ENCODE measurements at regions not wholly inside any gene's neighbourhood (a gene's known extent, or its start where the extent isn't known, plus 50 kb on each side); places are given as distances from the start of the nearest gene placed in this dataset.
A peak's percentile ranks its signal among the peaks of the same experiment; 100 is the strongest.
"Not testable (repeated sequence)": the region's sequence is repeated elsewhere in the genome, so short reads cannot be mapped to it uniquely, and the experiment has no call there.

DNA sequence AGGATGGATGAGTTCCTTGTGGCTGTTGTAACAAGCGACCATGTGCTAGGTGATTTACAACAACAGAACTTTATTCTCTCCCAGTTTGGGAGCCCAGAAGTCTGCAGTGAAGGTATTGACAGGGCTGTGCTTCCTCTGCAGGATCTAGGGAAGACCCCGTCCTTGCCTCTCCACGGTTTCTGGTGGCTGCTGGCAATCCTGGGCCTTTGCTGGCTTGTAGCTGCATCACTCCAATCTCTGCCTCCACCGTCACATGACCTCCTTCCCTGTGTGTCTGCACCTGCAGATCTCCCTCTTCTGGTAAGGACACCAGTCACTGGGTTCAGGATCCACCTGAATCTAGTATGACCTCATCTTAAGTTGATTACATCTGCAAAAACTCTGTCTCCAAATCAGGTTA, 115.6 kb downstream of the GLRX3 start:
- no peak for DNase-seq
- no peaks in the 10 kb centered on the region for H3K27me3 Mint-ChIP-seq
- no peaks in the 10 kb centered on the region for H3K4me1 Mint-ChIP-seq
- H3K9me3 Mint-ChIP-seq, result no peaks in the 10 kb centered on the region
- H3K4me3 Mint-ChIP-seq, result no peak overlapping the region
- no peak for ATAC-seq
- H3K27ac Mint-ChIP-seq, result no peak overlapping the region

DNA sequence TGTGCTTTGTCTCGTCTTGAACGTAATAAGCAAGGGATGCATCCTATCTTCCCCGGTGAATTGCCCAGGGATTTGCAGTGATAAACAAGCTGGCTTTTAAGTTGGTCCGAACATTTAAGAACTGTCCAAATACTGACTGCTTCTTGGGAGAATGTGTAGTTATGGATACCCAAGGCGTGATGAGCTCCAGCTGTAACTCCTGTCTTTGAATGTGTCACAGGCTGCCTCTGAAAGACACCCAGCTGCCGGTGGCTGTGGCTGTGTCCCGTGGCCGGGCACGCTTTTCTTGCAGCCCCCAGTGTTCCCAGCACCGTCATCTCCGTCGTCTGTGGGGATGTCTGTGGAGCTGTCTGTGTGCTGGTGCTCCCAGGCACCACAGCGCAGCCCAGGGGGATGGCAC, 118.1 kb downstream of the GLRX3 start:
- no peaks in the 10 kb centered on the region for H3K9me3 Mint-ChIP-seq
- DNase-seq, result no peak
- H3K27ac Mint-ChIP-seq, result no peak overlapping the region
- H3K4me3 Mint-ChIP-seq, result no peak overlapping the region
- no peaks in the 10 kb centered on the region for H3K4me1 Mint-ChIP-seq
- H3K27me3 Mint-ChIP-seq, result no peaks in the 10 kb centered on the region
- ATAC-seq, result no peak

DNA sequence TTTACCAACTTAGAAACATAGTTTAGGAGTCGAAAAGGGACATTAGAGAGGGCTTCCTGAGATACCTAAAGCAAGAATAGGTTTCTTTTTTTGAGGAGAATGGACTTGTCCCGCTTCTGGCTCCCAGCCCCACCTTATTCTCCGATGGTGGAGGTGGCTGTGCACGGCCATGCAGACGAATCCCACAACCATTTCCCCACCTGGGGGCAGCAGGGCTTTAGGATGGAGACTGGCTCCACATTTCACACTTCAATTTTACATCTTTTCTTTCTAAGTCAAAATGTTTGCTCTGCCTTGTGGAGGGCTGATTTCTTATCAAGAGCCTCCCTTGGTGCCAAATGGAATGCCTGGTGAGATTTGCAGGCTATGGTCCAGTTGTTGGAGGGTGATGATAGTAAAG, 118.5 kb downstream of the GLRX3 start:
- no peak overlapping the region for H3K27ac Mint-ChIP-seq
- DNase-seq (peak in 1 of 2 donors; percentile 28), ATAC-seq (no peak)
- H3K4me1 Mint-ChIP-seq, result no peaks in the 10 kb centered on the region
- no peaks in the 10 kb centered on the region for H3K27me3 Mint-ChIP-seq
- H3K9me3 Mint-ChIP-seq, result no peaks in the 10 kb centered on the region
- no peak overlapping the region for H3K4me3 Mint-ChIP-seq

DNA sequence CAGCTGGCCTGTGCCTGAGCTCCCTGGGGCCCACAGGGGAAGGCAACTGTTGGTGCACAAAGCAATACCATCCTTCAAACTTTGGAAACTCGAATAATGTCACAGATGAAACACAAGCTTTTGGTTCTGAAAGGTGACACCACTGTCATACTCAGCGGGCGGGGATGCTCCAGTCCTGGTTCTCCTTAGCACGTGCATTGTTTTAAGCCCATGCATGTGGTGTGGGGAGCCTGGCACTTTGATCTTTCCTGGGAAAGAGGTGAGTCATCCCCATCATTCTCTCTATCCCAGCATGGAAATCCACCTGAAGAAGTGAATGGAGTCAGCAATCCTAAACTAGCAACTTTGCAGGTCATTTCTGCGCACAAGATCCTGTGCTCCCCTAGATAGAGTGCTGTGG, 119.6 kb downstream of the GLRX3 start:
- H3K4me1 Mint-ChIP-seq, result no peaks in the 10 kb centered on the region
- DNase-seq (no peak), ATAC-seq (no peak)
- no peak overlapping the region for H3K4me3 Mint-ChIP-seq
- H3K27ac Mint-ChIP-seq, result no peak overlapping the region
- no peaks in the 10 kb centered on the region for H3K9me3 Mint-ChIP-seq
- no peaks in the 10 kb centered on the region for H3K27me3 Mint-ChIP-seq

DNA sequence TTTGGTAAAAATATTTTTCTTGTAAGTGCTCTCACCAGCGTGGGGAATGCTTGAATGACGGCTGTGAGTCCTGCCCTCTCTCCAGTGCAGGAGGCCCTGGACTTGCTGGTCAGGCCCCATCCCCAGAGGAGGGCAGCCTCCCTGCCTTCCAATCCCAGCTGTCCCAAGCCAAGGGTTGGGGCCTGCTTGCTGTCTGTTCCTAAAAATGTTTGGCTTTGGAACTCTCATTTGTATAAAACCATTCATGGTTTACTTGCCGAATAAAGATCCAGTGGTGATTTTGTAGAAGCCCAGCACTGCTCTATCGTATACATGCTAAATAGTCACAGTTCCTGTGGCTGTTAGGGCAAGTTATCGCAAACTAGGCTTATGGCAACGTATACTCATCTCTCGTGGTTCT, 121.7 kb downstream of the GLRX3 start:
- DNase-seq (no peak), ATAC-seq (no peak)
- Mint-ChIP-seq H3K27me3 (no peaks in the 10 kb centered on the region), H3K4me1 (no peaks in the 10 kb centered on the region), H3K9me3 (peaks cover 0 to 10% of the 10 kb centered on the region in 2 donors), H3K27ac (no peak overlapping the region), H3K4me3 (no peak overlapping the region)

DNA sequence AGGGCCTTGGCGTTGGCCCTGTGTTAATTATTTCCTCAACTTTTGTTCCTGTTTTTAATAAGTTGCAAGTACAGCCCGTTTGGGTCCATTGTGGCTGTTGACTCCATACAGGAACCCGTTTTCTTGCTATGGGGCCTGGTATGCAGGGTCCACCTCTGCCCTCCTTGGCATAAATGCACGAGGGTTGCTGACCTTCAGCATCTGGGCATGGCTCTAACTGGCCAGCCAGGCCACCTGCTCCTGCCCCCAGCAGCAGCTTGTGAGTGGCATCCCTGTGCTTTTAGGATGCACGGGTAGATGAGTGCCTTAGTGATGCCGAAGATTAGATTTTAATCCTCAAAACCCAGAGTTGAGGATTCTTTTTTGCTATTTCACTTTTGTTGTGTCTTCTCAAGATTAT, 123.2 kb downstream of the GLRX3 start:
- DNase-seq (no peak), ATAC-seq (no peak)
- no peaks in the 10 kb centered on the region for H3K27me3 Mint-ChIP-seq
- no peaks in the 10 kb centered on the region for H3K4me1 Mint-ChIP-seq
- no peak overlapping the region for H3K27ac Mint-ChIP-seq
- no peak overlapping the region for H3K4me3 Mint-ChIP-seq
- peaks cover 0 to 20% of the 10 kb centered on the region in 2 donors for H3K9me3 Mint-ChIP-seq

DNA sequence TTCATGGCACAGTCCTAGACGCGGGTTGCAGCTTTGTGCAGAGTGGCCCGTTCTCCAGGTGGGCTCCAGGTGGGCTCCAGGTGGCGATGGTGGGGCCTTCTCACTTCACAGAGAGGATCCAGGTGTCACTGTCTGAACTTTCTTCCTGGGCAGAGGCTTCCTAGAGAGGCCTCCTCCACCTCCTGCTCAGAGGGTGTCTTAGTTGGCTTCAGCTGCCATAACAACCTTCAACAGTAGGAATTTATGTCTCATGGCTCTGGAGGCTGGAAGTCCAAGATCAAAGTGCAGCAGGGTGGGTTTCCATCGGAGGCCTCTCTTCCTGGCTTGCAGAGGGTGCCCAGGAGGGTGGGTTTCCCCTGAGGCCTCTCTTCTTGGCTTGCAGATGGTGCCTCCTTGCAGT, 125.1 kb downstream of the GLRX3 start:
- DNase-seq (no peak), ATAC-seq (no peak)
- H3K4me1 Mint-ChIP-seq, result no peaks in the 10 kb centered on the region
- H3K27me3 Mint-ChIP-seq, result no peaks in the 10 kb centered on the region
- H3K4me3 Mint-ChIP-seq, result no peak overlapping the region
- peaks cover 0 to 34% of the 10 kb centered on the region in 2 donors for H3K9me3 Mint-ChIP-seq
- H3K27ac Mint-ChIP-seq, result no peak overlapping the region

DNA sequence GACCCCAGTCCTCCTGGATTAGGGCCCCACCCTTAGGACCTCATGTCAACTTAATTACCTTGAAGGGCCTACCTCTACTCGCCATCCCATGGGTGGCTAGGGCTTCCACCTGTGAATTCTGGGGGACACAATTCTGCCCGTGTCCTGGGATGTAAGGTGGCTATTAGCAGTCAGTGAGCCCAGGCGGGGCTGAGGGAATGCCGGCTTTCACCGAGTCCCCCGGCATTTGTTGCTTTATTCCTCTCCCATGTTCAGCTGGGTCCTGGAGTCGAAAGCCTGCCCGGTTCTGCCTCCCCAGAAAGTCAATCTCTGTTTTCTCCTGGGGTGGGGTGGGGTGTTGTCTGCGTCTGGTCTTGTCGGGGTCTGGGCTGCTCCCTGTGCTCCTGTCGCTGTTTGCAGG, 125.6 kb downstream of the GLRX3 start:
- Mint-ChIP-seq H3K4me3 (no peak overlapping the region), H3K27me3 (no peaks in the 10 kb centered on the region), H3K27ac (no peak overlapping the region), H3K4me1 (no peaks in the 10 kb centered on the region), H3K9me3 (peaks cover 0 to 34% of the 10 kb centered on the region in 2 donors)
- ATAC-seq (no peak), DNase-seq (no peak)

DNA sequence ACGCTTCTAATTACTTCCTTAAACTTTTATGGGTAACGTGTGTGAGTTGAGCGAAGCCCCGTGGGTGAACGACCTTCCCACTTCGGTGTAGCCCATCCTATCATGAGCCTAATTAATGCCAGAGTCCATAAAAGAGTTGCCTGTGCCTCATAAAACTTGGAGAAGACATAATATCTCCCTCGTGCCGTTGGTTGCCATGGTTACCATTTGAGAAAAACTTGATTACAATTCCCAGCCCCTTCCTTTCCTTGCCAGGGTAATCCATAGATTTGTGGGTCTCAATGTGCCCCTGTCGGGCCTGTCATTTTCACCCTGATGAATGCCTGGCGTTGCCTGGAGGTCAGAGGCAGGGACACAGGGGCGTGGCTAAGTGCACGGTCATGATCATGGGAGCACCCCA, 127.1 kb downstream of the GLRX3 start:
- Mint-ChIP-seq H3K9me3 (peaks cover 0 to 34% of the 10 kb centered on the region in 2 donors), H3K4me3 (no peak overlapping the region), H3K4me1 (no peaks in the 10 kb centered on the region), H3K27ac (no peak overlapping the region), H3K27me3 (no peaks in the 10 kb centered on the region)
- no peak for DNase-seq
- ATAC-seq, result no peak

DNA sequence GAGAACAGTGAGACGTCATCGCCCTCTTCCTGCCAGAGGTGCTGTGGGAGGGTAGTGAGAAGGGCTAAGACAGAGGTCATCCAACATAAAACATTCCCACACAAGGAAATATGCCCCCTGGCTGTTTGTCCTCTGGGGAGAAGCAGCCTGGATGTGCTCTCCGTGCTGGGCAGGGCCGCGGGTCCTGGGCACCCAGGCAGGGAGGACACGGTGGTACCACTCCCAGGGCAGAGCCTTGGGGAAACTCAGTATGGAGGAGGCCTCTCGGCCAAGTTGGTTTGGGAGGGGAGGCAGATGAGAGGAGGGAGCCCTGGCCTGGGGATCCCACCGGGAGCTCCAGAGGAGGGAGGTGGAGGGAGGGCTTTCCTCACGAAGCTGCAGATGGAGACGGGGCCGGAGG, 129.4 kb downstream of the GLRX3 start:
- H3K27me3 Mint-ChIP-seq, result peaks cover under 1% of the 10 kb centered on the region
- no peak for ATAC-seq
- no peak for DNase-seq
- H3K4me1 Mint-ChIP-seq, result no peaks in the 10 kb centered on the region
- H3K9me3 Mint-ChIP-seq, result peaks cover 0 to 34% of the 10 kb centered on the region in 2 donors
- no peak overlapping the region for H3K27ac Mint-ChIP-seq
- no peak overlapping the region for H3K4me3 Mint-ChIP-seq

DNA sequence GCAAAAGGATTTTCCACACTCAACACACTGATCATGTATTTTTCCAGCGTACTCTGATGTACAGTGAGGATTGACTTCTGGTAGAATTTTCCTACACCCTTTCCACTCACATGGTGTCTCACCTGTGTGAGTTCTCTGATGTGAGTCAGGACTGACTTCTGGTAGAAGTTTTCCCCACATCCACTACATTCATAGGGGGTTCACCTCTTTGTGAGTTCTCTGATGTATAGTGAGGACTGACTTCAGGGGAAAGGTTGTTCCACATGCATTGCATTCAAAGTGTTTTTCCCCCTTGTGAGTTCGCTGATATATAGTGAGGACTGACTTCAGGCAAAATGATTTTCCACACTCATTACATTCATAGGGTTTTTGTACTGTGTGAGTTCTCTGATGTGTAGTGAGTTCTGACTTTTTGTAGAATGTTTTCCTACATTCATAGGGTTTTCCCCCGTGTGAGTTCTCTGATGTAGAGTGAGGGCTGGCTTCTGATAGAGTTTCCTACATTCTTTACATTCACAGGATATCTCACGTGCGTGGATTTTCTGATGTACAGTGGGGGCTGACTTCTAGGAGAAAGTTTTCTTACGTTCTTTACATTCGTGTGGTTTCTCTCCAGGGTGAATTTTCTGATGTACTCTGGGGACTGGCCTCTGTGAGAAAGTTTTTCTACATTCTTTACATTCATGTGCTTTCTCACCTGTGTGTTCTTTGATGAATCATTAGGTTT, 146.5 kb downstream of the GLRX3 start:
- Mint-ChIP-seq H3K4me3 (no peak overlapping the region), H3K27me3 (no peaks in the 10 kb centered on the region), H3K4me1 (no peaks in the 10 kb centered on the region), H3K9me3 (peaks cover 54 to 80% of the 10 kb centered on the region in 2 donors), H3K27ac (no peak overlapping the region)
- no peak for ATAC-seq
- DNase-seq, result no peak

DNA sequence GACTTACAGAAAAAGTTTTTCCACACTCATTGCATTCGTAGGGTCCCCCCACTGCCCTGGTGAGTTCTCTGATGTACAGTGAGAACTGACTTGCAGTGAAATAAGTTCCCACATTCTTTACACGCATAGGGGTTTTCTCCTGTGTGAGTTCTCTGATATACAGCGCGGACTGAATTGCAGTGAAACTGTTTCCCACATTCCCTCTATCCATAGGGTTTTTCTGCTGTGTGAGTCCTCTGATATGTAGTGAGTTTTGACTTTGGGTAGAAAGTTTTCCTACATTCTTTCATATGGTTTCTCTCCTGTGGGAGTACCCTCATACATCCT, 147.0 kb downstream of the GLRX3 start:
- H3K9me3 Mint-ChIP-seq, result peaks cover 59 to 80% of the 10 kb centered on the region in 2 donors
- DNase-seq (no peak), ATAC-seq (no peak)
- H3K27ac Mint-ChIP-seq, result no peak overlapping the region
- no peaks in the 10 kb centered on the region for H3K4me1 Mint-ChIP-seq
- H3K4me3 Mint-ChIP-seq, result no peak overlapping the region
- H3K27me3 Mint-ChIP-seq, result no peaks in the 10 kb centered on the region

DNA sequence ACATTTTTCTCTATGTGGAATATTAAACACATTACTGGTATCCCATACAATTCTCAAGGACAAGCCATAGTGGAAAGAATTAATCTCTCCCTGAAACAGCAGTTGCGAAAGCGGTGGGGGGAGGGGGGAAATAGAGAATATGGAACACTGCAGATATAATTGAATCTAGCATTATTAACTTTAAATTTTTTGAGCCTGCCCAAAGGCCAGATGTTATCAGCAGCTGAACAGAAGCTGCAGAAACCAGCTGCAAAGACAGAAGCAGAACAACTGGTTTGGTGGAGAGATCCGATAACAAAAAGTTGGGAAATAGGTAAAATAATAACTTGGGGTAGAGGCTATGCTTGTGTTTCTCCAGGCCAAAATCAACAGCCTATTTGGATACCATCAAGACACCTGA, 159.6 kb downstream of the GLRX3 start:
- H3K9me3 Mint-ChIP-seq, result peaks cover 19 to 52% of the 10 kb centered on the region in 2 donors
- H3K4me1 Mint-ChIP-seq, ATAC-seq, H3K27me3 Mint-ChIP-seq, H3K4me3 Mint-ChIP-seq, DNase-seq, H3K27ac Mint-ChIP-seq: not testable (repeated sequence)

DNA sequence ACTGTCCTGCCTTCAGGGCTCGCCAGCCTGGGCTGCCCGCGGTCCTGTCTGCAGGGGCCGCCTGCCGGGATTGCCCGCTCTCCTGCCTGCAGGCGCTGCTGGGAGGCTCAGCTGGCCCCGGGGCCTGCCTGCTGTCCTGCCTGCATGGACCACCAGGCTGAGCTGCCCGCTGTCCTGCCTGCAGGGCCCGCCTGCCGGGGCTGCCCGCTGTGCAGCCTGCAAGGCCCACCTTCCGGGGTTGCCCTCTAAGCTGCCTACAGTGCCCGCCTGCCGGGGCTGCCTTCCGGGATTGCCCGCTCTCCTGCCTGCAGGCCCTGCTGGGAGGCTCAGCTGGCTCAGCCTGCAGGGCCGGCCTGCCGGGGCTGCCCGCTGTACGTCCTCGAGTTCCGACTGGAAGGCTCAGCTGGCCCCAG, 164.4 kb downstream of the GLRX3 start:
- ATAC-seq, result peak; percentile 65
- H3K27me3 Mint-ChIP-seq, result no peaks in the 10 kb centered on the region
- DNase-seq, result peak; percentile 48 to 74
- H3K9me3 Mint-ChIP-seq, result peaks cover 7 to 61% of the 10 kb centered on the region in 2 donors
- no peaks in the 10 kb centered on the region for H3K4me1 Mint-ChIP-seq
- H3K4me3 Mint-ChIP-seq, result peak overlapping the region; percentile 62 to 67
- H3K27ac Mint-ChIP-seq, result peak overlapping the region in 1 of 2 donors; percentile 46

DNA sequence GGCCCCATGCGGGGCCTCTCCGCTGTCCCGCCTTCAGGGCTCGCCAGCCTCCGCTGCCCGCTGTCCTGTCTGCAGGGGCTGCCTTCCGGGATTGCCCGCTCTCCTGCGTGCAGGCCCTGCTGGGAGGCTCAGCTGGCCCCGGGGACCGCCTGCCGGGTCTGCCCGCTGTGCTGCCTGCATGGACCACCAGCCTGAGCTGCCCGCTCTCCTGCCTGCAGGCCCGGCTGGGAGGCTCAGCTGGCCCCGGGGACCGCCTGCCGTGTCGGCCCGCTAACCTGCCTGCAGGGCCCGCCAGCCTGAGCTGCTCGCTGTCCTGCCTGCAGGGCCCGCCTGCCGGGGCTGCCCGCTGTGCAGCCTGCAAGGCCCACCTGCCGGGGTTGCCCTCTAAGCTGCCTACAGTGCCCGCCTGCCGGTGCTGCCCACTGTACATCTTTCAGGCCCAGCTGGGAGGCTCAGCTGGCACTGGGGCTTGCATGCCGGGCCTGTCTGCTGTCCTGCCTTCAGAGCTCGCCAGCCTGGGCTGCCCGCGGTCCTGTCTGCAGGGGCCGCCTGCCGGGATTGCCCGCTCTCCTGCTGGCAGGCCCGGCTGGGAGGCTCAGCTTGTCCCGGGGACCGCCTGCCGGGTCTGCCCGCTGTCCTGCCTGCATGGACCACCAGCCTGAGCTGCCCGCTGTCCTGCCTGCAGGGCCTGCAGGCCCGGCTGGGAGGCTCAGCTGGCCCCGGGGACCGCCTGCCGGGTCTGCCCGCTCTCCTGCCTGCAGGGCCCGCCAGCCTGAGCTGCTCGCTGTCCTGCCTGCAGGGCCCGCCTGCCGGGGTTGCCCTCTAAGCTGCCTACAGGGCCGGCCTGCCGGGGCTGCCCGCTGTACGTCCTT, 165.1 kb downstream of the GLRX3 start:
- H3K27ac Mint-ChIP-seq, result peak overlapping the region; percentile 6 to 46
- peaks cover 10 to 63% of the 10 kb centered on the region in 2 donors for H3K9me3 Mint-ChIP-seq
- H3K4me3 Mint-ChIP-seq, result peak overlapping the region; percentile 65 to 67
- peak; percentile 61 to 79 for DNase-seq
- H3K4me1 Mint-ChIP-seq, result no peaks in the 10 kb centered on the region
- no peaks in the 10 kb centered on the region for H3K27me3 Mint-ChIP-seq
- ATAC-seq, result peak; percentile 80

DNA sequence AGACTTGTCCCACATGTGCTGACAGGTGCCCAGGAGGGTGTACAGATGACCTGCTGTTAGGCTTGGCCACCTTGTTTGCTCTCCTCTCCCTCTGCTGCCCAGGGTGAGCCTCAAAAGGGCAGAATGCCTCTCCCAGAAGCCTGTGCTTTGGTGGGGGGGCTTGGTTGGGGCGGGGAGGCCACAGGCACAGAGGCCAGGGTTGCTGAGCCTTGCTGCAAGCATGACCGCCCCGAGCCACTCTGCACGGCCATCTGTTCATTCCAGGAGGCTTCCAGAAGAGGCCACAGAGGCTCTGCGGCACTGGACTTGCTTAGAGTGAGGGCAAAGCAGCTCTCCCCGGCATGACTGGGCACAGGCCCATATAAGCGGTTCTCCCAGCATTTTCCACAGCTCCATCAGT, 190.8 kb downstream of the GLRX3 start:
- Mint-ChIP-seq H3K4me1 (no peaks in the 10 kb centered on the region), H3K27me3 (no peaks in the 10 kb centered on the region), H3K27ac (no peak overlapping the region), H3K9me3 (peaks cover 16 to 46% of the 10 kb centered on the region in 2 donors), H3K4me3 (no peak overlapping the region)
- DNase-seq (no peak), ATAC-seq (no peak)
